Uterus (tissue), 3 donors: ENCODE measurements at regions not wholly inside any gene's neighbourhood (a gene's known extent, or its start where the extent isn't known, plus 50 kb on each side); places are given as distances from the start of the nearest gene placed in this dataset.

Experiments used
- DNase-seq, 2 donors: peaks; one replicate each; pipeline ENCODE4 v3.0.0-alpha.2; 2019 to 2020
- H3K27ac ChIP-seq, 2 donors: fragments of 200-600 bp; sonication (generic); 1 replicate in 1 of 2; 2 replicates in 1 of 2; pipeline ENCODE4 v1.5.1; 2016 to 2018
- H3K27me3 ChIP-seq, 2 donors: fragments of 200-600 bp; sonication (generic); one replicate each; pipeline ENCODE4 v1.5.1; 2018 to 2019; ENCODE audit warnings: control low read depth in 1 of 2
- H3K36me3 ChIP-seq, 2 donors: fragments of 200-600 bp; sonication (generic); one replicate each; pipeline ENCODE4 v1.5.1; 2019; ENCODE audit warnings: control low read depth in 1 of 2
- H3K4me1 ChIP-seq, 2 donors: fragments of 200-600 bp; sonication (generic); one replicate each; pipeline ENCODE4 v1.5.1; 2018 to 2019; ENCODE audit warnings: control low read depth in 1 of 2
- H3K4me3 ChIP-seq, 2 donors: fragments of 200-600 bp; sonication (generic); 1 replicate in 1 of 2; 2 replicates in 1 of 2; pipeline ENCODE4 v1.5.1; 2018 to 2019; ENCODE audit warnings: mild to moderate bottlenecking in 1 of 2
- H3K9me3 ChIP-seq, 2 donors: fragments of 200-600 bp; sonication (generic); one replicate each; pipeline ENCODE4 v1.5.1; 2019; ENCODE audit warnings: control low read depth in 1 of 2
- CTCF ChIP-seq, 4 experiments: fragments of 200-600 bp in 2 of 4; fragments of 450-650 bp in 2 of 4; sonication (generic) in 2 of 4; IDR thresholded peaks; one replicate each; pipeline ENCODE4 v1.5.1; 2016 to 2019; ENCODE audit warnings: antibody characterized with exemption in 4 of 4, mild to moderate bottlenecking in 2 of 4, moderate library complexity in 1 of 4
- POLR2A ChIP-seq, 2 donors: fragments of 450-650 bp; IDR thresholded peaks; one replicate each; pipeline ENCODE4 v1.6.1; 2016; ENCODE audit warnings: antibody characterized with exemption in 2 of 2, mild to moderate bottlenecking in 1 of 2, moderate library complexity in 1 of 2
- intact Hi-C: fragments of 100-400 bp; cut with DNase I; formaldehyde crosslinking; loops from one replicate; pipeline ENCODE4 v1.15.1; 2023; ENCODE audit warnings: low total_unique reads
- donor health status: DM: yes; HTN: yes; CAD: no.

- no peak overlapping the region for H3K27ac ChIP-seq
- H3K9me3 ChIP-seq, result no peaks in the 10 kb centered on the region
- no peak for DNase-seq
- TF ChIP-seq POLR2A (IDR thresholded peaks at IDR 0.05) (no peak), CTCF (IDR thresholded peaks at IDR 0.05) (no peak)
- H3K4me3 ChIP-seq, result no peak overlapping the region
- intact Hi-C loops, result no loop called here
- no peaks in the 10 kb centered on the region for H3K27me3 ChIP-seq
- no peaks in the 10 kb centered on the region for H3K36me3 ChIP-seq
- H3K4me1 ChIP-seq, result no peaks in the 10 kb centered on the region
These were observed 463.3 kb downstream of the IRX1 start for GRCh38 chr5:4058899-4059298.

GRCh38 chr5:4065472-4066320 lies 470.1 kb downstream of the IRX1 start:
- H3K4me1 ChIP-seq, result no peaks in the 10 kb centered on the region
- no peaks in the 10 kb centered on the region for H3K27me3 ChIP-seq
- H3K36me3 ChIP-seq, result no peaks in the 10 kb centered on the region
- no peak for TF ChIP-seq CTCF (IDR thresholded peaks at IDR 0.05)
- TF ChIP-seq POLR2A (IDR thresholded peaks at IDR 0.05), result no peak
- no peak overlapping the region for H3K27ac ChIP-seq
- no peaks in the 10 kb centered on the region for H3K9me3 ChIP-seq
- no peak for DNase-seq
- intact Hi-C loops, result no loop called here
- no peak overlapping the region for H3K4me3 ChIP-seq

- no peaks in the 10 kb centered on the region for H3K4me1 ChIP-seq
- H3K27me3 ChIP-seq, result no peaks in the 10 kb centered on the region
- no peaks in the 10 kb centered on the region for H3K9me3 ChIP-seq
- no peak for TF ChIP-seq POLR2A (IDR thresholded peaks at IDR 0.05)
- no peak for TF ChIP-seq CTCF (IDR thresholded peaks at IDR 0.05)
- DNase-seq, result no peak
- H3K4me3 ChIP-seq, result no peak overlapping the region
- H3K27ac ChIP-seq, result no peak overlapping the region
- intact Hi-C loops, result no loop called here
- H3K36me3 ChIP-seq, result no peaks in the 10 kb centered on the region
These were observed 472.5 kb downstream of the IRX1 start for GRCh38 chr5:4068171-4068570.

GRCh38 chr5:4078544-4078943 lies 482.9 kb downstream of the IRX1 start:
- Histone ChIP-seq H3K4me1 (no peaks in the 10 kb centered on the region), H3K27me3 (no peaks in the 10 kb centered on the region), H3K27ac (no peak overlapping the region), H3K4me3 (no peak overlapping the region), H3K9me3 (no peaks in the 10 kb centered on the region), H3K36me3 (no peaks in the 10 kb centered on the region)
- no peak for DNase-seq
- TF ChIP-seq POLR2A (IDR thresholded peaks at IDR 0.05), result no peak
- no peak for TF ChIP-seq CTCF (IDR thresholded peaks at IDR 0.05)
- intact Hi-C loops, result no loop called here

- TF ChIP-seq POLR2A (IDR thresholded peaks at IDR 0.05) (no peak), CTCF (IDR thresholded peaks at IDR 0.05) (no peak)
- no peak overlapping the region for H3K27ac ChIP-seq
- no peaks in the 10 kb centered on the region for H3K27me3 ChIP-seq
- no peaks in the 10 kb centered on the region for H3K4me1 ChIP-seq
- H3K36me3 ChIP-seq, result no peaks in the 10 kb centered on the region
- no peak overlapping the region for H3K4me3 ChIP-seq
- intact Hi-C loops, result no loop called here
- no peak for DNase-seq
- H3K9me3 ChIP-seq, result no peaks in the 10 kb centered on the region
These were observed 484.2 kb downstream of the IRX1 start for GRCh38 chr5:4079831-4080230.
